ENCODE measurements at regions not wholly inside any gene's neighbourhood (a gene's known extent, or its start where the extent isn't known, plus 50 kb on each side); places are given as distances from the start of the nearest gene placed in this dataset.

- no peak for TF ChIP-seq POLR2A (IDR thresholded peaks at IDR 0.05)
- TF ChIP-seq, protein P1, sequence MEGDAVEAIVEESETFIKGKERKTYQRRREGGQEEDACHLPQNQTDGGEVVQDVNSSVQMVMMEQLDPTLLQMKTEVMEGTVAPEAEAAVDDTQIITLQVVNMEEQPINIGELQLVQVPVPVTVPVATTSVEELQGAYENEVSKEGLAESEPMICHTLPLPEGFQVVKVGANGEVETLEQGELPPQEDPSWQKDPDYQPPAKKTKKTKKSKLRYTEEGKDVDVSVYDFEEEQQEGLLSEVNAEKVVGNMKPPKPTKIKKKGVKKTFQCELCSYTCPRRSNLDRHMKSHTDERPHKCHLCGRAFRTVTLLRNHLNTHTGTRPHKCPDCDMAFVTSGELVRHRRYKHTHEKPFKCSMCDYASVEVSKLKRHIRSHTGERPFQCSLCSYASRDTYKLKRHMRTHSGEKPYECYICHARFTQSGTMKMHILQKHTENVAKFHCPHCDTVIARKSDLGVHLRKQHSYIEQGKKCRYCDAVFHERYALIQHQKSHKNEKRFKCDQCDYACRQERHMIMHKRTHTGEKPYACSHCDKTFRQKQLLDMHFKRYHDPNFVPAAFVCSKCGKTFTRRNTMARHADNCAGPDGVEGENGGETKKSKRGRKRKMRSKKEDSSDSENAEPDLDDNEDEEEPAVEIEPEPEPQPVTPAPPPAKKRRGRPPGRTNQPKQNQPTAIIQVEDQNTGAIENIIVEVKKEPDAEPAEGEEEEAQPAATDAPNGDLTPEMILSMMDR (IDR thresholded peaks at IDR 0.05), result no peak
Observed at GRCh38 chr9:109683521-109683920, 96.5 kb upstream of the PALM2AKAP2 start.
